ENCODE measurements at regions not wholly inside any gene's neighbourhood (a gene's known extent, or its start where the extent isn't known, plus 50 kb on each side); places are given as distances from the start of the nearest gene placed in this dataset.

DNA sequence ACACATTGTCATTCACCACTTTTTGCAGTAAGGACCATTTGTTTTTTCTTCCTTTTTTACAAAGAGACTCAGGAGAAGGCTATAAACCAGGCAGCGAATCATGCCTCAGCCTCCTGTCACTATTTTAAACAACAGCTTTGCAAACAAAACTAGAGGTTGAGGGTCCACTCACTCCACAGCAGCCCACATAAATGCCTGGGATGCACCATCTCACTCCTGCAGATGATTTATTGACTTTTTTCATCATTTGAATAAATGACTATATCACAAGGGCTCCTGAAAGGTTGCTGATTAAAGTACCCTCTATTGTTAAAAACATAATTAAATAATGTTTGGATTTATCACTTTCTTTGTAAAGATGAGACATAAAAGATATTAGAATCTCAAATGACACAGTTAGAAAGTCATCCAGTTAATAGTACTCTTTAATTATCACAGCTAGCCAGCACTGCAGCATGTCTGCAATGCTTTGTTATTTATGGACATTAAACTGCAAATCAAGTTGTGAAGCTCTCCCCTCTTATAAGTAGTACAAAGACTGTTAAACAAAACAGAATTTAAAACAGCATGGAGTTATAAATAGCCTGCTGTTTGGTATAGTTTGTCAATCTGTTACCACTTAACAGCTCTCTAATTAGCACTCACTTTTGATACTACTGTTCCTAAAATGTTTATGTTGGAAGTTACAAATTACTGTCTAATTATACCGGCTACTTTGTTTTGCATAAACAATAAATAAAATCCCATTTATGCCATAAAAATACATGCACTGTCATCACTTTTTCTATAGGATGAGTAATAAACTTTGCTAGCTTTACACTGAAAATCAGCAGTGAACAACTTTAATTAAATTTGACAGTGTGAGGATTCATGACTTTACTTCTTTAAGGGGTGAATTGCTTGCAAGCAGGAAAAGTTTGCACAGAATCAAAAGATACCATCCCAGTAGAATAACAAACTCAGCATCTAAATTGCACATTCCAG, 853.2 kb downstream of the UQCRFS1 start:
- CTCF ChIA-PET, result interaction anchor here (0.6 to 1.6 kb wide), 3 partner anchors 8 to 64 kb away, joined by 3 to 5 read pairs (median 3); no protein-coding TSS in a partner anchor
- Histone ChIP-seq H3K4me3 (ENCODE audit: low read depth, low read length) (no peak overlapping the region), H3K36me3 (ENCODE audit: control insufficient read depth in 2 of 2, insufficient read depth in 1 of 2, low read length in 2 of 2) (0 out of 3 replicates have a peak, but pooled peaks cover 0 to 3% of the 10 kb centered on the region in 2 experiments), H3K27ac (ENCODE audit: extremely low read depth, low read depth, low read length) (no peak overlapping the region), H3K4me1 (ENCODE audit: control insufficient read depth, insufficient read depth, low read length) (peaks cover 22% of the 10 kb centered on the region), H3K9me3 (ENCODE audit: control insufficient read depth, insufficient read depth, low read depth, low read length) (peaks cover under 1% of the 10 kb centered on the region; the same call in 1 of the 2 replicates)
- POLR2A ChIA-PET, result interaction anchor here (0.6 kb wide), 1 partner anchor 51 kb away, joined by 3 read pairs; no protein-coding TSS in a partner anchor
- TF ChIP-seq SP7 (tag by site-specific recombination; IDR thresholded peaks at IDR 0.05), result peak; percentile 98
- peak; percentile 94 for TF ChIP-seq WT1 (tag by site-specific recombination; IDR thresholded peaks at IDR 0.05)
- TF ChIP-seq BCL11A (tag by site-specific recombination; IDR thresholded peaks at IDR 0.05; ENCODE audit: low read depth), result no peak
- no peak for TF ChIP-seq SCRT1 (tag by site-specific recombination; IDR thresholded peaks at IDR 0.05; ENCODE audit: borderline replicate concordance)
- TF ChIP-seq GLI2 (tag by site-specific recombination; IDR thresholded peaks at IDR 0.05; ENCODE audit: borderline replicate concordance, low read depth), result 0 out of 2 replicates have a peak, but pooled peaks have one; percentile 6
- TF ChIP-seq ZBTB8A (tag by site-specific recombination; IDR thresholded peaks at IDR 0.05), result 0 out of 2 replicates have a peak, but pooled peaks have one; percentile 34
- TF ChIP-seq ZNF843 (tag by site-specific recombination; IDR thresholded peaks at IDR 0.05), result 0 out of 2 replicates have a peak, but pooled peaks have one; percentile 17
- TF ChIP-seq ZSCAN16 (tag by site-specific recombination; IDR thresholded peaks at IDR 0.05), result no peak
- TF ChIP-seq FEZF1 (tag by site-specific recombination; IDR thresholded peaks at IDR 0.05), result peak; percentile 57
- no peak for TF ChIP-seq ZNF658 (tag by site-specific recombination; IDR thresholded peaks at IDR 0.05)
- no peak for TF ChIP-seq BCL11B (tag by site-specific recombination; IDR thresholded peaks at IDR 0.05; ENCODE audit: low read depth)
- TF ChIP-seq, protein P1, sequence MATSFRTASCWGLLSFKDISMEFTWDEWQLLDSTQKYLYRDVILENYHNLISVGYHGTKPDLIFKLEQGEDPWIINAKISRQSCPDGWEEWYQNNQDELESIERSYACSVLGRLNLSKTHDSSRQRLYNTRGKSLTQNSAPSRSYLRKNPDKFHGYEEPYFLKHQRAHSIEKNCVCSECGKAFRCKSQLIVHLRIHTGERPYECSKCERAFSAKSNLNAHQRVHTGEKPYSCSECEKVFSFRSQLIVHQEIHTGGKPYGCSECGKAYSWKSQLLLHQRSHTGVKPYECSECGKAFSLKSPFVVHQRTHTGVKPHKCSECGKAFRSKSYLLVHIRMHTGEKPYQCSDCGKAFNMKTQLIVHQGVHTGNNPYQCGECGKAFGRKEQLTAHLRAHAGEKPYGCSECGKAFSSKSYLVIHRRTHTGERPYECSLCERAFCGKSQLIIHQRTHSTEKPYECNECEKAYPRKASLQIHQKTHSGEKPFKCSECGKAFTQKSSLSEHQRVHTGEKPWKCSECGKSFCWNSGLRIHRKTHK (tag by site-specific recombination; IDR thresholded peaks at IDR 0.05), result no peak
- no peak for TF ChIP-seq ZNF16 (tag by site-specific recombination; IDR thresholded peaks at IDR 0.05; ENCODE audit: low read depth)
- TF ChIP-seq ZBTB17 (tag by site-specific recombination; IDR thresholded peaks at IDR 0.05), result no peak
- TF ChIP-seq, protein P2, sequence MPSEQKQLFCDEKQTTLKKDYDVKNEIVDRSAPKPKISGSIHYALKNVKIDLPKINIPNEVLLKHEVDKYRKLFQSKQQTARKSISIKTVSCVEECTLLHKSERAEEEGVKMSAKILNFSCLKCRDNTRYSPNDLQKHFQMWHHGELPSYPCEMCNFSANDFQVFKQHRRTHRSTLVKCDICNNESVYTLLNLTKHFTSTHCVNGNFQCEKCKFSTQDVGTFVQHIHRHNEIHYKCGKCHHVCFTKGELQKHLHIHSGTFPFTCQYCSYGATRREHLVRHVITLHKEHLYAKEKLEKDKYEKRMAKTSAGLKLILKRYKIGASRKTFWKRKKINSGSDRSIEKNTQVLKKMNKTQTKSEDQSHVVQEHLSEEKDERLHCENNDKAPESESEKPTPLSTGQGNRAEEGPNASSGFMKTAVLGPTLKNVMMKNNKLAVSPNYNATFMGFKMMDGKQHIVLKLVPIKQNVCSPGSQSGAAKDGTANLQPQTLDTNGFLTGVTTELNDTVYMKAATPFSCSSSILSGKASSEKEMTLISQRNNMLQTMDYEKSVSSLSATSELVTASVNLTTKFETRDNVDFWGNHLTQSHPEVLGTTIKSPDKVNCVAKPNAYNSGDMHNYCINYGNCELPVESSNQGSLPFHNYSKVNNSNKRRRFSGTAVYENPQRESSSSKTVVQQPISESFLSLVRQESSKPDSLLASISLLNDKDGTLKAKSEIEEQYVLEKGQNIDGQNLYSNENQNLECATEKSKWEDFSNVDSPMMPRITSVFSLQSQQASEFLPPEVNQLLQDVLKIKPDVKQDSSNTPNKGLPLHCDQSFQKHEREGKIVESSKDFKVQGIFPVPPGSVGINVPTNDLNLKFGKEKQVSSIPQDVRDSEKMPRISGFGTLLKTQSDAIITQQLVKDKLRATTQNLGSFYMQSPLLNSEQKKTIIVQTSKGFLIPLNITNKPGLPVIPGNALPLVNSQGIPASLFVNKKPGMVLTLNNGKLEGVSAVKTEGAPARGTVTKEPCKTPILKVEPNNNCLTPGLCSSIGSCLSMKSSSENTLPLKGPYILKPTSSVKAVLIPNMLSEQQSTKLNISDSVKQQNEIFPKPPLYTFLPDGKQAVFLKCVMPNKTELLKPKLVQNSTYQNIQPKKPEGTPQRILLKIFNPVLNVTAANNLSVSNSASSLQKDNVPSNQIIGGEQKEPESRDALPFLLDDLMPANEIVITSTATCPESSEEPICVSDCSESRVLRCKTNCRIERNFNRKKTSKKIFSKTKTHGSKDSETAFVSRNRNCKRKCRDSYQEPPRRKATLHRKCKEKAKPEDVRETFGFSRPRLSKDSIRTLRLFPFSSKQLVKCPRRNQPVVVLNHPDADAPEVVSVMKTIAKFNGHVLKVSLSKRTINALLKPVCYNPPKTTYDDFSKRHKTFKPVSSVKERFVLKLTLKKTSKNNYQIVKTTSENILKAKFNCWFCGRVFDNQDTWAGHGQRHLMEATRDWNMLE (tag by site-specific recombination; conservative IDR thresholded peaks at IDR 0.05; ENCODE audit: low read depth), result no peak
- TF ChIP-seq ZBTB20 (tag by site-specific recombination; IDR thresholded peaks at IDR 0.05), result no peak
- no peak for TF ChIP-seq ZNF169 (tag by site-specific recombination; IDR thresholded peaks at IDR 0.05)
- peak; percentile 86 for TF ChIP-seq ZIC2 (tag by site-specific recombination; IDR thresholded peaks at IDR 0.05)
- TF ChIP-seq, protein P3, sequence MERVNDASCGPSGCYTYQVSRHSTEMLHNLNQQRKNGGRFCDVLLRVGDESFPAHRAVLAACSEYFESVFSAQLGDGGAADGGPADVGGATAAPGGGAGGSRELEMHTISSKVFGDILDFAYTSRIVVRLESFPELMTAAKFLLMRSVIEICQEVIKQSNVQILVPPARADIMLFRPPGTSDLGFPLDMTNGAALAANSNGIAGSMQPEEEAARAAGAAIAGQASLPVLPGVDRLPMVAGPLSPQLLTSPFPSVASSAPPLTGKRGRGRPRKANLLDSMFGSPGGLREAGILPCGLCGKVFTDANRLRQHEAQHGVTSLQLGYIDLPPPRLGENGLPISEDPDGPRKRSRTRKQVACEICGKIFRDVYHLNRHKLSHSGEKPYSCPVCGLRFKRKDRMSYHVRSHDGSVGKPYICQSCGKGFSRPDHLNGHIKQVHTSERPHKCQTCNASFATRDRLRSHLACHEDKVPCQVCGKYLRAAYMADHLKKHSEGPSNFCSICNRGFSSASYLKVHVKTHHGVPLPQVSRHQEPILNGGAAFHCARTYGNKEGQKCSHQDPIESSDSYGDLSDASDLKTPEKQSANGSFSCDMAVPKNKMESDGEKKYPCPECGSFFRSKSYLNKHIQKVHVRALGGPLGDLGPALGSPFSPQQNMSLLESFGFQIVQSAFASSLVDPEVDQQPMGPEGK (tag by site-specific recombination; IDR thresholded peaks at IDR 0.05), result no peak
- no peak for TF ChIP-seq ZNF132 (tag by site-specific recombination; IDR thresholded peaks at IDR 0.05; ENCODE audit: borderline replicate concordance)
- no peak for TF ChIP-seq ZNF654 (tag by site-specific recombination; IDR thresholded peaks at IDR 0.05; ENCODE audit: low read depth)
- no peak for TF ChIP-seq ZNF354C (tag by site-specific recombination; IDR thresholded peaks at IDR 0.05; ENCODE audit: borderline replicate concordance, low read depth)
- TF ChIP-seq ZNF624 (tag by site-specific recombination; IDR thresholded peaks at IDR 0.05), result no peak
- TF ChIP-seq SP2 (tag by site-specific recombination; IDR thresholded peaks at IDR 0.05), result no peak
- TF ChIP-seq, protein P4, sequence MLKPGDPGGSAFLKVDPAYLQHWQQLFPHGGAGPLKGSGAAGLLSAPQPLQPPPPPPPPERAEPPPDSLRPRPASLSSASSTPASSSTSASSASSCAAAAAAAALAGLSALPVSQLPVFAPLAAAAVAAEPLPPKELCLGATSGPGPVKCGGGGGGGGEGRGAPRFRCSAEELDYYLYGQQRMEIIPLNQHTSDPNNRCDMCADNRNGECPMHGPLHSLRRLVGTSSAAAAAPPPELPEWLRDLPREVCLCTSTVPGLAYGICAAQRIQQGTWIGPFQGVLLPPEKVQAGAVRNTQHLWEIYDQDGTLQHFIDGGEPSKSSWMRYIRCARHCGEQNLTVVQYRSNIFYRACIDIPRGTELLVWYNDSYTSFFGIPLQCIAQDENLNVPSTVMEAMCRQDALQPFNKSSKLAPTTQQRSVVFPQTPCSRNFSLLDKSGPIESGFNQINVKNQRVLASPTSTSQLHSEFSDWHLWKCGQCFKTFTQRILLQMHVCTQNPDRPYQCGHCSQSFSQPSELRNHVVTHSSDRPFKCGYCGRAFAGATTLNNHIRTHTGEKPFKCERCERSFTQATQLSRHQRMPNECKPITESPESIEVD (tag by site-specific recombination; IDR thresholded peaks at IDR 0.05), result peak; percentile 63
- TF ChIP-seq ZNF175 (tag by site-specific recombination; IDR thresholded peaks at IDR 0.05), result no peak
- TF ChIP-seq PRDM1 (tag by site-specific recombination; IDR thresholded peaks at IDR 0.05), result no peak
